H1 (cell line): ENCODE measurements at regions not wholly inside any gene's neighbourhood (a gene's known extent, or its start where the extent isn't known, plus 50 kb on each side); places are given as distances from the start of the nearest gene placed in this dataset.

Experiments used
- CTCF ChIA-PET: fragments of 300-600 bp; sonication (Branson Sonifier 250); formaldehyde crosslinking; loops from one replicate; lab custom pipeline; 2021; ENCODE audit not compliant: partially characterized antibody; lab: Charles Lee
- POLR2A ChIA-PET: fragments of 300-600 bp; sonication (Branson Sonifier 250); formaldehyde crosslinking; loops from one replicate; lab custom pipeline; 2021; ENCODE audit warnings: inconsistent platforms; ENCODE audit not compliant: partially characterized antibody; lab: Charles Lee
- DNase-seq, 2 experiments: peaks; one replicate each; pipeline versions ENCODE4 v3.0.0 to v3.0.0-alpha.2; 2010 to 2022; ENCODE audit warnings: low spot score in 2 of 2, low read depth in 1 of 2, mixed read lengths in 1 of 2
- FAIRE-seq: peaks from 2 replicates; lab custom pipeline; 2011; peaks lifted over from hg19 to GRCh38; lab: Jason Lieb, UNC
- H2AFZ ChIP-seq: 2 replicates; pipeline ENCODE4 v1.8.1; 2012; ENCODE audit warnings: low read length, inconsistent platforms
- H2AK5ac ChIP-seq: 2 replicates; pipeline ENCODE4 v1.6.1; 2013; ENCODE audit warnings: low read depth, low read length
- H2BK120ac ChIP-seq: replicated peaks from 2 replicates; pipeline ENCODE3; 2013; ENCODE audit warnings: low read depth, low read length, inconsistent platforms
- H2BK12ac ChIP-seq: 2 replicates; pipeline ENCODE4 v1.6.1; 2013; ENCODE audit warnings: low read depth, low read length
- H2BK15ac ChIP-seq: 2 replicates; pipeline ENCODE4 v1.6.1; 2013; ENCODE audit warnings: low read length
- H2BK20ac ChIP-seq: 2 replicates; pipeline ENCODE4 v1.6.1; 2013; ENCODE audit warnings: low read length
- H2BK5ac ChIP-seq: 2 replicates; pipeline ENCODE4 v1.6.1; 2013; ENCODE audit warnings: low read depth, low read length
- H3K14ac ChIP-seq: 2 replicates; pipeline ENCODE4 v1.6.1; 2013; ENCODE audit warnings: inconsistent platforms; ENCODE audit not compliant: insufficient read length
- H3K18ac ChIP-seq: 2 replicates; pipeline ENCODE4 v1.6.1; 2013; ENCODE audit warnings: low read length; ENCODE audit errors: extremely low read depth
- H3K23ac ChIP-seq: 2 replicates; pipeline ENCODE4 v1.6.1; 2013; ENCODE audit warnings: inconsistent platforms; ENCODE audit not compliant: insufficient read length
- H3K23me2 ChIP-seq: 2 replicates; pipeline ENCODE4 v1.6.1; 2013; ENCODE audit warnings: low read depth, low read length
- H3K27ac ChIP-seq: 2 replicates; pipeline ENCODE4 v1.6.1; 2011; ENCODE audit warnings: low read depth, low read length, inconsistent platforms
- H3K27me3 ChIP-seq, 4 experiments: replicated peaks in 1 of 4; 1 replicate in 1 of 4; 2 replicates in 3 of 4; pipeline versions ENCODE4 v1.6.1 to v1.8.1; 2011 to 2013; ENCODE audit warnings: low read length in 3 of 4, mild to moderate bottlenecking in 3 of 4, inconsistent platforms in 2 of 4, mixed read lengths in 2 of 4, moderate library complexity in 1 of 4; ENCODE audit not compliant: control insufficient read depth in 3 of 4, insufficient read depth in 3 of 4; ENCODE audit errors: extremely low read depth in 1 of 4
- H3K36me3 ChIP-seq, 4 experiments: 2 replicates each; pipeline versions ENCODE4 v1.6.1 to v1.8.1; 2011 to 2013; ENCODE audit warnings: mild to moderate bottlenecking in 4 of 4, low read length in 3 of 4, moderate library complexity in 2 of 4, control low read depth in 1 of 4, inconsistent platforms in 1 of 4; ENCODE audit not compliant: insufficient read depth in 4 of 4, control insufficient read depth in 2 of 4
- H3K4ac ChIP-seq: replicated peaks from 2 replicates; pipeline ENCODE3; 2013; ENCODE audit warnings: low read length, low read depth, mixed read lengths, inconsistent platforms; ENCODE audit not compliant: insufficient read length
- H3K4me1 ChIP-seq, 4 experiments: replicated peaks in 1 of 4; 1 replicate in 1 of 4; 2 replicates in 3 of 4; pipeline versions ENCODE4 v1.6.1 to v1.8.1; 2011 to 2013; ENCODE audit warnings: low read length in 3 of 4, inconsistent platforms in 2 of 4, mixed read lengths in 1 of 4; ENCODE audit not compliant: insufficient read depth in 4 of 4, control insufficient read depth in 3 of 4
- H3K4me2 ChIP-seq, 2 experiments: 2 replicates each; pipeline versions ENCODE4 v1.6.1 to v1.8.1; 2011 to 2013; ENCODE audit warnings: low read depth in 2 of 2, low read length in 2 of 2, control low read depth in 1 of 2, inconsistent platforms in 1 of 2, mild to moderate bottlenecking in 1 of 2; ENCODE audit not compliant: insufficient read depth in 1 of 2
- H3K4me3 ChIP-seq, 4 experiments: fragments of 200-600, 300-600 bp in 1 of 4; sonication (generic), shearing (Covaris generic), sonication (Bioruptor Twin) in 1 of 4; 2 replicates each; pipeline versions ENCODE4 v1.5.1 to v1.8.1; 2011 to 2016; ENCODE audit warnings: low read length in 4 of 4, low read depth in 3 of 4, control low read depth in 2 of 4, inconsistent platforms in 2 of 4, mild to moderate bottlenecking in 2 of 4, mixed read lengths in 1 of 4, moderate library complexity in 1 of 4; ENCODE audit not compliant: insufficient read depth in 2 of 4; ENCODE audit errors: extremely low read depth in 1 of 4
- H3K56ac ChIP-seq: replicated peaks from 2 replicates; pipeline ENCODE3; 2013; ENCODE audit warnings: low read depth, mild to moderate bottlenecking, mixed read lengths, low read length, inconsistent platforms; ENCODE audit not compliant: insufficient read length
- H3K79me1 ChIP-seq: 2 replicates; pipeline ENCODE4 v1.6.1; 2013; ENCODE audit warnings: low read depth, low read length, control low read depth
- H3K79me2 ChIP-seq, 2 experiments: 2 replicates each; pipeline versions ENCODE4 v1.6.1 to v1.8.1; 2012 to 2013; ENCODE audit warnings: low read length in 2 of 2, mild to moderate bottlenecking in 2 of 2, inconsistent platforms in 1 of 2; ENCODE audit not compliant: insufficient read depth in 2 of 2, control insufficient read depth in 1 of 2
- H3K9ac ChIP-seq, 4 experiments: replicated peaks in 1 of 4; 1 replicate in 1 of 4; 2 replicates in 3 of 4; pipeline versions ENCODE4 v1.6.1 to v1.8.1; 2011 to 2013; ENCODE audit warnings: low read depth in 3 of 4, low read length in 3 of 4, control low read depth in 2 of 4, mild to moderate bottlenecking in 2 of 4, moderate library complexity in 2 of 4, inconsistent platforms in 1 of 4; ENCODE audit errors: extremely low read depth in 1 of 4
- H3K9me3 ChIP-seq, 2 experiments: 2 replicates each; pipeline versions ENCODE4 v1.6.1 to v1.8.1; 2012 to 2013; ENCODE audit warnings: mild to moderate bottlenecking in 2 of 2, moderate library complexity in 2 of 2, control low read depth in 1 of 2, inconsistent platforms in 1 of 2, low read depth in 1 of 2, low read length in 1 of 2, mixed read lengths in 1 of 2; ENCODE audit not compliant: insufficient read depth in 2 of 2
- H4K20me1 ChIP-seq, 2 experiments: replicated peaks in 1 of 2; 2 replicates each; pipeline versions ENCODE3 to v1.8.1; 2011 to 2013; ENCODE audit warnings: inconsistent platforms in 2 of 2, low read length in 2 of 2, mild to moderate bottlenecking in 1 of 2; ENCODE audit not compliant: insufficient read depth in 2 of 2, control insufficient read depth in 1 of 2
- H4K5ac ChIP-seq: 2 replicates; pipeline ENCODE4 v1.6.1; 2013; ENCODE audit warnings: low read length, low read depth, mixed read lengths, inconsistent platforms; ENCODE audit not compliant: insufficient read length
- H4K8ac ChIP-seq: 2 replicates; pipeline ENCODE4 v1.8.0; 2013; ENCODE audit warnings: mild to moderate bottlenecking, moderate library complexity, low read length, inconsistent platforms; ENCODE audit not compliant: insufficient read depth; ENCODE audit errors: extremely low read depth
- H4K91ac ChIP-seq: replicated peaks from 2 replicates; pipeline ENCODE3; 2013; ENCODE audit warnings: low read length, mixed read lengths, inconsistent platforms; ENCODE audit not compliant: insufficient read length
- PHF8 ChIP-seq: fragments of 200-600 bp; sonication (generic); conservative IDR thresholded peaks from 2 replicates; pipeline ENCODE4 v1.7.1; 2012; ENCODE audit warnings: low read depth, mild to moderate bottlenecking, inconsistent platforms, low read length, moderate library complexity
- SIX5 ChIP-seq: IDR thresholded peaks from 2 replicates; pipeline ENCODE4 v1.6.1; 2011; ENCODE audit warnings: mild to moderate bottlenecking, low read depth, low read length
- SUZ12 ChIP-seq: fragments of 200-600 bp; sonication (generic); IDR thresholded peaks from 2 replicates; pipeline ENCODE4 v1.6.1; 2012; ENCODE audit warnings: mild to moderate bottlenecking, inconsistent platforms, low read length, moderate library complexity, mixed read lengths
- WGBS, 2 experiments: shearing (Covaris generic) in 1 of 2; methylation state at CpG; one replicate each; pipeline versions ENCODE4 v1.1.6 to v1.1.7; 2013 to 2015; ENCODE audit warnings: low lambda C conversion rate in 2 of 2, mixed read lengths in 2 of 2, inconsistent platforms in 1 of 2, low coverage in 1 of 2, missing lambda C conversion rate in 1 of 2; ENCODE audit not compliant: insufficient replicate concordance in 2 of 2, insufficient coverage in 1 of 2, insufficient read length in 1 of 2; ENCODE audit errors: extremely low coverage in 1 of 2, missing lambda C conversion rate in 1 of 2; 5-methylcytosine and 5-hydroxymethylcytosine counted together
- TF ChIP-seq, protein P1 (sequence below): IDR thresholded peaks from 2 replicates; pipeline ENCODE4 v1.6.1; 2011; ENCODE audit warnings: low read length, improper control_type of control experiment
- TF ChIP-seq, protein P2 (sequence below): IDR thresholded peaks from 2 replicates; pipeline ENCODE4 v1.6.1; 2012; ENCODE audit warnings: low read length, inconsistent platforms

DNA sequence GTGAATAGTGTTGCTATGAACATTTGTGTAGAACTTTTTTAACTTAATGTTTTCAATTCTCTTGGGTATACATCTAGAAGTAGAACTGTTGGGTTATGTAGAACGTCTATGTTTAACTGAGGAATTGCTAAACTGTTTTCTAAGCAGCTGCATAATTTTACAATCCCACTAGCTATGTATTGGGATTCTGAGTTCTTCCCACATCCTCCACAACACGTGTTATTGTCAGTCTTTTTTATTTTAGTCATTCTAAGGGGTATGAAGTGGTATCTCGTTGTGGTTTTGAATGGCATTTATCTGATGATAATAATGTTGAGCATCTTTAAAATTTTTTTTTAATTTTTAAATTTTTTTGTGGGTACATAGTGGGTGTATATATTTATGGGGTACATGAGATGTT lies 55.0 kb upstream of the NPHP3 start:
- ChIA-PET POLR2A (no interaction called here), CTCF (interaction anchor here (2.7 kb wide), 1 partner anchor 50 kb away, joined by 7 read pairs; no protein-coding TSS in a partner anchor)
- Histone ChIP-seq H3K9me3 (no peaks in the 10 kb centered on the region), H3K27me3 (no peaks in the 10 kb centered on the region), H3K4me2 (no peak overlapping the region), H3K4ac (no peak overlapping the region), H2BK12ac (no peak overlapping the region), H3K14ac (no peak overlapping the region), H2BK20ac (no peak overlapping the region), H3K4me3 (no peak overlapping the region), H3K23me2 (no peaks in the 10 kb centered on the region), H3K79me1 (no peaks in the 10 kb centered on the region), H2BK120ac (no peak overlapping the region), H4K8ac (no peak overlapping the region), H3K18ac (no peak overlapping the region), H3K79me2 (no peaks in the 10 kb centered on the region), H3K27ac (no peak overlapping the region), H2AFZ (no peak overlapping the region), H2BK15ac (no peak overlapping the region), H2BK5ac (no peak overlapping the region), H3K56ac (no peak overlapping the region), H4K5ac (no peak overlapping the region), H2AK5ac (no peak overlapping the region), H3K36me3 (no peaks in the 10 kb centered on the region), H4K91ac (no peak overlapping the region), H4K20me1 (no peaks in the 10 kb centered on the region), H3K9ac (no peak overlapping the region), H3K4me1 (no peaks in the 10 kb centered on the region), H3K23ac (no peak overlapping the region)
- TF ChIP-seq SIX5 (no peak), SUZ12 (no peak), PHF8 (no peak)
- TF ChIP-seq, protein P1, sequence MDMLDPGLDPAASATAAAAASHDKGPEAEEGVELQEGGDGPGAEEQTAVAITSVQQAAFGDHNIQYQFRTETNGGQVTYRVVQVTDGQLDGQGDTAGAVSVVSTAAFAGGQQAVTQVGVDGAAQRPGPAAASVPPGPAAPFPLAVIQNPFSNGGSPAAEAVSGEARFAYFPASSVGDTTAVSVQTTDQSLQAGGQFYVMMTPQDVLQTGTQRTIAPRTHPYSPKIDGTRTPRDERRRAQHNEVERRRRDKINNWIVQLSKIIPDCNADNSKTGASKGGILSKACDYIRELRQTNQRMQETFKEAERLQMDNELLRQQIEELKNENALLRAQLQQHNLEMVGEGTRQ: no peak
- TF ChIP-seq, protein P2, sequence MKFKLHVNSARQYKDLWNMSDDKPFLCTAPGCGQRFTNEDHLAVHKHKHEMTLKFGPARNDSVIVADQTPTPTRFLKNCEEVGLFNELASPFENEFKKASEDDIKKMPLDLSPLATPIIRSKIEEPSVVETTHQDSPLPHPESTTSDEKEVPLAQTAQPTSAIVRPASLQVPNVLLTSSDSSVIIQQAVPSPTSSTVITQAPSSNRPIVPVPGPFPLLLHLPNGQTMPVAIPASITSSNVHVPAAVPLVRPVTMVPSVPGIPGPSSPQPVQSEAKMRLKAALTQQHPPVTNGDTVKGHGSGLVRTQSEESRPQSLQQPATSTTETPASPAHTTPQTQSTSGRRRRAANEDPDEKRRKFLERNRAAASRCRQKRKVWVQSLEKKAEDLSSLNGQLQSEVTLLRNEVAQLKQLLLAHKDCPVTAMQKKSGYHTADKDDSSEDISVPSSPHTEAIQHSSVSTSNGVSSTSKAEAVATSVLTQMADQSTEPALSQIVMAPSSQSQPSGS: no peak
- WGBS, 2 experiments: 81% methylated on average over 3 of the region's 3 CpGs; no CpG with 5 or more reads in 1 of the 2 experiments
- DNase-seq: no peak
- FAIRE-seq: no peak
